Pancreas (tissue), 10 donors: ENCODE measurements at regions not wholly inside any gene's neighbourhood (a gene's known extent, or its start where the extent isn't known, plus 50 kb on each side); places are given as distances from the start of the nearest gene placed in this dataset.

Source experiments
- ATAC-seq, 4 donors: fragments of 200-7000 bp; cut with Tn5 transposase; one replicate each; pipeline versions ENCODE4 v1.8.0 to v1.9.1; 2020; ENCODE audit warnings: mild to moderate bottlenecking in 4 of 4, moderate library complexity in 4 of 4
- DNase-seq, 6 donors: peaks; one replicate each; pipeline ENCODE4 v3.0.0-alpha.2; 2020
- FAIRE-seq: peaks from 2 replicates; lab custom pipeline; 2012; peaks lifted over from hg19 to GRCh38; lab: Jason Lieb, UNC
- H3K27ac ChIP-seq, 4 donors: fragments of 200-600 bp; sonication (generic); 1 replicate in 3 of 4; 2 replicates in 1 of 4; pipeline versions ENCODE4 v1.5.0 to v1.8.0; 2020
- H3K27me3 ChIP-seq, 4 donors: fragments of 200-600 bp; one replicate each; pipeline ENCODE4 v1.8.0; 2021
- H3K36me3 ChIP-seq, 3 donors: fragments of 200-600 bp; sonication (generic) in 1 of 3; one replicate each; pipeline versions ENCODE4 v1.5.0 to v1.8.0; 2020 to 2021
- H3K4me1 ChIP-seq, 3 donors: fragments of 200-600 bp; one replicate each; pipeline ENCODE4 v1.8.0; 2021
- H3K4me3 ChIP-seq, 4 donors: fragments of 200-600 bp; sonication (generic) in 2 of 4; one replicate each; pipeline versions ENCODE4 v1.5.0 to v1.8.0; 2020 to 2021
- H3K9me3 ChIP-seq, 4 donors: fragments of 200-600 bp; one replicate each; pipeline ENCODE4 v1.8.0; 2021
- CTCF ChIP-seq, 4 donors: fragments of 200-600 bp; sonication (generic) in 3 of 4; IDR thresholded peaks; one replicate each; pipeline versions ENCODE4 v1.5.0 to v1.8.0; 2021; ENCODE audit warnings: antibody characterized with exemption in 4 of 4
- WGBS, 2 donors: extraction: QIAGEN DNeasy Blood & Tissue Kit; methylation state at CpG; one replicate each; pipeline ENCODE4 v1.1.7; 2013; 5-methylcytosine and 5-hydroxymethylcytosine counted together
- intact Hi-C, 3 donors: fragments of 100-400 bp; cut with DNase I; formaldehyde crosslinking; loops; one replicate each; pipeline versions ENCODE4 v1.11.1 to v1.14.2; 2022
- donor health status: healthy with polysubstance abuse.
- donor health status: DM: no; HTN: no; CAD: no; lungs with moderate emphysema.
- donor health status: DM: no; HTN: no; CAD: no.
- donor health status: control.
- donor health status: control.
- donor health status: Bipolar disorder and iron deficiency.
- donor health status: DM: yes; HTN: yes; CAD: no.
- donor health status: DM: no; HTN: no; CAD: no.
- donor health status: DM: no; HTN: no; CAD: no.
- donor health status: DM: yes; HTN: yes; CAD: no.

- H3K27ac ChIP-seq: no peak overlapping the region
- H3K4me3 ChIP-seq: no peak overlapping the region
- no peaks in the 10 kb centered on the region for H3K9me3 ChIP-seq
- no peaks in the 10 kb centered on the region for H3K36me3 ChIP-seq
- no peak for TF ChIP-seq CTCF (IDR thresholded peaks at IDR 0.05)
- FAIRE-seq (no peak), DNase-seq (no peak), ATAC-seq (no peak)
- no peaks in the 10 kb centered on the region for H3K4me1 ChIP-seq
- intact Hi-C loops: no loop called here
- no peaks in the 10 kb centered on the region for H3K27me3 ChIP-seq
Observed at GRCh38 chr12:97109441-97109840, 202.4 kb downstream of the NEDD1 start.

DNA sequence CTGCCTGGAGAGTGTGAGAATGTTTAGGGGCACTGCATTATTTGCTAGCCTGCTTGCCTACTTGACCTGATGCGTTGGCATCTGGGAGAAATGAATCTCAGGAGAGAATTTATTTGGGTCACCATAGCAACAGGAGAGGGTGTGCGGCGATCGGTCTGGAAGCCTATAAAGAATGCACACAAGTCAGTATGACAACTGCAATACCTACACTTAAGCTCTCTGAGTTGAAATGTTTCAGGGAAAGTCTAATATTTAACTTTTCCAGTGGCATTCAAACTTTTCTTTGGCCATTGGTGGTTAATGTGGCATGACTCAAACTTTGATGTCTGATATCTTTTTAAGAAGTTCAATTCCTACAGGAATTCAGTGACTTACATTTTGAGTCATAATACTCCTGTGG, 205.1 kb downstream of the NEDD1 start:
- DNase-seq (no peak), ATAC-seq (no peak), FAIRE-seq (no peak)
- WGBS, 2 donors: 27 to 41% methylated on average over 4 of the region's 4 CpGs
- no peak overlapping the region for H3K4me3 ChIP-seq
- no peaks in the 10 kb centered on the region for H3K9me3 ChIP-seq
- intact Hi-C loops: no loop called here
- no peak for TF ChIP-seq CTCF (IDR thresholded peaks at IDR 0.05)
- no peaks in the 10 kb centered on the region for H3K36me3 ChIP-seq
- H3K27ac ChIP-seq: no peak overlapping the region
- no peaks in the 10 kb centered on the region for H3K27me3 ChIP-seq
- no peaks in the 10 kb centered on the region for H3K4me1 ChIP-seq

DNA sequence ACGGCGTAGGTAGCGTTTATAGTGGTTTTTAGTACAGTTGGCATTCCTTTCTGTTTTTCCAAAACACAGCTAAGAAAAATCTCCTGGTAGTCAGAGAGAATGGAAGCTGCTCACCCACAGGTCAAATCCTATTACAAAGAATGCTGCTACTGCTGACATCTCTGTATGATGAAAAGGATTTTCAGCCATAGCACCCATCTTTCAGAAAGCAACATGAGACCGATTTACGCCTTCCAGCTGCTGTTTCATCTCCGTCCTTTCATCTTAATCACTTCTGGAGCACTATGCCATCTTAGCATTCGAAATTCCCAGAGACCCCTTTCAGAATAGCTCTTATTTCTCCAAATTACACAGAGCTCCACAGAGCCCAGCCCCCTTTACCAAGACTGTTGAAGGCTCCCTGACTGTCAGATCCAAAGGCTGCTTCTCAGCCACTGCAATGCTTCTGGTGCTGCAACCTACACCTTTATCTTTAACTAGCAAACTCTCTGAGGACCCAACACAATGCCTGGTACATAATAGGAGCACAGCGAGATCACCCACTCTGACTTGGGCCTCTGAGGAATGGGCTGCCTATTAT, 211.8 kb downstream of the NEDD1 start:
- 65 to 77% methylated on average over 8 of the region's 8 CpGs for WGBS, 2 donors
- H3K27ac ChIP-seq: no peak overlapping the region
- H3K4me3 ChIP-seq: no peak overlapping the region
- H3K27me3 ChIP-seq: no peaks in the 10 kb centered on the region
- FAIRE-seq (no peak), ATAC-seq (no peak), DNase-seq (no peak)
- no peaks in the 10 kb centered on the region for H3K4me1 ChIP-seq
- no peaks in the 10 kb centered on the region for H3K36me3 ChIP-seq
- TF ChIP-seq CTCF (IDR thresholded peaks at IDR 0.05): no peak
- no peaks in the 10 kb centered on the region for H3K9me3 ChIP-seq
- intact Hi-C loops: no loop called here

DNA sequence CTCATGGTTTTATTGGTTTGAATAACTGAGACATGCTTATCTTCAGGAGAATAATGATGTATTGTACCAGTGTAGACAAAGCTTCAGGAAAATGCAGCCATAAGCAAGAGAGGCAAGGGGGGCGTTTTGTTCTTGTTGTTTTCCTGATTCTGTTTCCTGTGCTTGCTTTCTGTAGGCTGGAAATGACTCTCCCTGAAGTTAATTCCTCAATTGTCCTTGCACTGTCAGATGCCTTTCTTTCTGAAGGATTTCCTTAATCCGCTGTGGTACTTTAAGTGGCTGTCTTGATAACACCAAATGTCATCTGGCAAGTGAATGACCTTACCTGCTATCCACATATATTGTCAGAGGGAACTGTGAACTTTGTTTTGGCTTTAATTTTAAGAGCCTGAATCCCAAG, 220.0 kb downstream of the NEDD1 start:
- Histone ChIP-seq H3K27ac (no peak overlapping the region), H3K4me3 (no peak overlapping the region), H3K36me3 (no peaks in the 10 kb centered on the region), H3K27me3 (no peaks in the 10 kb centered on the region), H3K9me3 (no peaks in the 10 kb centered on the region), H3K4me1 (no peaks in the 10 kb centered on the region)
- no peak for DNase-seq
- intact Hi-C loops: no loop called here
- WGBS, 2 donors: 36 to 40% methylated on average over 2 of the region's 2 CpGs
- TF ChIP-seq CTCF (IDR thresholded peaks at IDR 0.05): no peak
- no peak for FAIRE-seq
- ATAC-seq: no peak

DNA sequence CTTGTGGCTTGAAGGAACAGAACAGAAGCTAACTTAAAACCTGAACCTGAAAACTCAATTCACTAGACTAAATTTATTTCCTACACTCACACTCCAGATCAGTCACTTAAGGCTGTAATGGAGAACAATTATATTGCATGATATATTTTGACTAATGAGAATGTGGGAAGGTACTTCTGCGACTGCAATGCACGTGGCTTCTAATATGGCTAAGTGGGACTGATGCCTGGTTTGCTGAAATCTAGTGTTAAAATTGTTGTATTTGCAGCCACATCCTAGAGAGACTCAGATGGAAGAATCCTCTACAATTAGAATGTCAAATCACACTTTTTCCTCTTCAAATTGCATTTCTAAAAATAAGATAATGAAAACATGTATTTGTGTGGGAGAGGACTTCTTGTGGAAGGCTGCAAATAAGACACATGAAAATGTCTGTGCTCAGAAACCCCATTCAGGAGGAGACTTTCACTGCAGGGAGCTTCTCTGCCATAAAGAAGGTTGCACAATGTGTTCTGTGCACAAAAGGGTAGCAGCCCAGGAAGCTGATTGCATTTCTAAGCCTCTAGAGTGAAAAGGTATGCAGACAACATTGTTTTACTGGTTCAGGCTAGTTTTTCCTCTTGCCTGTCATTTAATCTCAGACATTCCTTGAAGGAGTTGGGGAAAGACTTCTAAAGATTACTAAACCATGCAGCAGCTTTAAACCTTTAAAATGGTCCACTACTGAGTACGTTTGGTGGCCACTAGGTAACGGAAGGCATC, 224.3 kb downstream of the NEDD1 start:
- Histone ChIP-seq H3K4me3 (no peak overlapping the region), H3K4me1 (no peaks in the 10 kb centered on the region), H3K36me3 (no peaks in the 10 kb centered on the region), H3K27me3 (no peaks in the 10 kb centered on the region), H3K27ac (no peak overlapping the region), H3K9me3 (no peaks in the 10 kb centered on the region)
- intact Hi-C loops: no loop called here
- FAIRE-seq (no peak), DNase-seq (no peak), ATAC-seq (no peak)
- 44 to 54% methylated on average over 4 of the region's 4 CpGs for WGBS, 2 donors
- no peak for TF ChIP-seq CTCF (IDR thresholded peaks at IDR 0.05)
